ENCODE measurements at regions not wholly inside any gene's neighbourhood (a gene's known extent, or its start where the extent isn't known, plus 50 kb on each side); places are given as distances from the start of the nearest gene placed in this dataset.

- H3K4me2 ChIP-seq (ENCODE audit: low read length, poor library complexity, severe bottlenecking), result no peak overlapping the region
- WGBS, result 95% methylated on average over 3 of the region's 3 CpGs
- H3K4me3 ChIP-seq (ENCODE audit: insufficient read depth in 1 of 2, low read depth in 1 of 2, low read length in 2 of 2), result no peak overlapping the region
- no peaks in the 10 kb centered on the region for H3K4me1 ChIP-seq (ENCODE audit: control insufficient read depth, insufficient read depth, low read depth, low read length)
- no peak overlapping the region for H2BK5ac ChIP-seq (ENCODE audit: low read depth, low read length, poor library complexity, severe bottlenecking)
- H4K91ac ChIP-seq (ENCODE audit: low read length), result no peak overlapping the region
- H3K23ac ChIP-seq (ENCODE audit: low read length in 2 of 2), result no peak overlapping the region
- no peaks in the 10 kb centered on the region for H3K9me3 ChIP-seq (ENCODE audit: control insufficient read depth, low read length)
- DNase-seq, result no peak
- H3K27me3 ChIP-seq (ENCODE audit: control insufficient read depth in 1 of 2, insufficient read depth in 1 of 2, low read length in 2 of 2), result no peaks in the 10 kb centered on the region
- H2BK12ac ChIP-seq (ENCODE audit: low read length in 2 of 2), result no peak overlapping the region
- H3K36me3 ChIP-seq (ENCODE audit: control insufficient read depth in 1 of 2, insufficient read depth in 2 of 2, low read depth in 1 of 2, low read length in 2 of 2), result no peaks in the 10 kb centered on the region
- no peak overlapping the region for H4K8ac ChIP-seq (ENCODE audit: low read length)
- H3K9ac ChIP-seq (ENCODE audit: low read length), result no peak overlapping the region
- H3K4ac ChIP-seq (ENCODE audit: low read depth in 1 of 2, low read length in 2 of 2), result no peak overlapping the region
- no peak overlapping the region for H3K18ac ChIP-seq (ENCODE audit: low read depth in 1 of 2, low read length in 2 of 2)
- H3K79me1 ChIP-seq (replicated peaks; ENCODE audit: low read length, poor library complexity, severe bottlenecking), result no peaks in the 10 kb centered on the region
- no peak overlapping the region for H2BK15ac ChIP-seq (ENCODE audit: low read depth, poor library complexity, severe bottlenecking)
- no peak overlapping the region for H2BK120ac ChIP-seq (ENCODE audit: low read depth, low read length)
- no peak overlapping the region for H2AFZ ChIP-seq (ENCODE audit: low read depth, low read length)
- H3K27ac ChIP-seq (ENCODE audit: low read length, poor library complexity, severe bottlenecking), result no peak overlapping the region
- H2AK5ac ChIP-seq (ENCODE audit: low read length, severe bottlenecking), result no peak overlapping the region
- no peak overlapping the region for H3K14ac ChIP-seq (ENCODE audit: low read length in 2 of 2)
Observed at GRCh38 chr1:87778896-87779295, 450.2 kb downstream of the LMO4 start.

- Histone ChIP-seq H2AK5ac (ENCODE audit: low read length, severe bottlenecking) (no peak overlapping the region), H2BK120ac (ENCODE audit: low read depth, low read length) (no peak overlapping the region), H2BK15ac (ENCODE audit: low read depth, poor library complexity, severe bottlenecking) (no peak overlapping the region), H4K91ac (ENCODE audit: low read length) (no peak overlapping the region), H3K4me2 (ENCODE audit: low read length, poor library complexity, severe bottlenecking) (no peak overlapping the region), H3K4me1 (ENCODE audit: control insufficient read depth, insufficient read depth, low read depth, low read length) (no peaks in the 10 kb centered on the region), H3K14ac (ENCODE audit: low read length in 2 of 2) (no peak overlapping the region), H3K23ac (ENCODE audit: low read length in 2 of 2) (no peak overlapping the region), H3K9me3 (ENCODE audit: control insufficient read depth, low read length) (no peaks in the 10 kb centered on the region), H2AFZ (ENCODE audit: low read depth, low read length) (no peak overlapping the region), H3K18ac (ENCODE audit: low read depth in 1 of 2, low read length in 2 of 2) (no peak overlapping the region), H3K9ac (ENCODE audit: low read length) (no peak overlapping the region), H3K4ac (ENCODE audit: low read depth in 1 of 2, low read length in 2 of 2) (no peak overlapping the region), H3K36me3 (ENCODE audit: control insufficient read depth in 1 of 2, insufficient read depth in 2 of 2, low read depth in 1 of 2, low read length in 2 of 2) (no peaks in the 10 kb centered on the region), H2BK12ac (ENCODE audit: low read length in 2 of 2) (no peak overlapping the region), H2BK5ac (ENCODE audit: low read depth, low read length, poor library complexity, severe bottlenecking) (no peak overlapping the region), H3K27ac (ENCODE audit: low read length, poor library complexity, severe bottlenecking) (no peak overlapping the region), H3K4me3 (ENCODE audit: insufficient read depth in 1 of 2, low read depth in 1 of 2, low read length in 2 of 2) (no peak overlapping the region), H4K8ac (ENCODE audit: low read length) (no peak overlapping the region), H3K27me3 (ENCODE audit: control insufficient read depth in 1 of 2, insufficient read depth in 1 of 2, low read length in 2 of 2) (no peaks in the 10 kb centered on the region), H3K79me1 (replicated peaks; ENCODE audit: low read length, poor library complexity, severe bottlenecking) (no peaks in the 10 kb centered on the region)
- 83% methylated on average over 1 of the region's 1 CpG for WGBS
- no peak for DNase-seq
Observed at GRCh38 chr1:87781554-87781953, 452.9 kb downstream of the LMO4 start.

GRCh38 chr1:87783315-87783714, 454.6 kb downstream of the LMO4 start:
- H2BK5ac ChIP-seq (ENCODE audit: low read depth, low read length, poor library complexity, severe bottlenecking), result no peak overlapping the region
- no peak overlapping the region for H2BK120ac ChIP-seq (ENCODE audit: low read depth, low read length)
- no peak overlapping the region for H4K8ac ChIP-seq (ENCODE audit: low read length)
- H3K9me3 ChIP-seq (ENCODE audit: control insufficient read depth, low read length), result no peaks in the 10 kb centered on the region
- H2AFZ ChIP-seq (ENCODE audit: low read depth, low read length), result no peak overlapping the region
- H3K27me3 ChIP-seq (ENCODE audit: control insufficient read depth in 1 of 2, insufficient read depth in 1 of 2, low read length in 2 of 2), result no peaks in the 10 kb centered on the region
- peaks cover 4% of the 10 kb centered on the region for H3K4me1 ChIP-seq (ENCODE audit: control insufficient read depth, insufficient read depth, low read depth, low read length)
- H3K79me1 ChIP-seq (replicated peaks; ENCODE audit: low read length, poor library complexity, severe bottlenecking), result no peaks in the 10 kb centered on the region
- no peak overlapping the region for H2BK15ac ChIP-seq (ENCODE audit: low read depth, poor library complexity, severe bottlenecking)
- H3K23ac ChIP-seq (ENCODE audit: low read length in 2 of 2), result no peak overlapping the region
- no peak overlapping the region for H3K4me2 ChIP-seq (ENCODE audit: low read length, poor library complexity, severe bottlenecking)
- no peak overlapping the region for H3K4ac ChIP-seq (ENCODE audit: low read depth in 1 of 2, low read length in 2 of 2)
- no peak overlapping the region for H3K9ac ChIP-seq (ENCODE audit: low read length)
- no peak overlapping the region for H3K4me3 ChIP-seq (ENCODE audit: insufficient read depth in 1 of 2, low read depth in 1 of 2, low read length in 2 of 2)
- no peak overlapping the region for H2AK5ac ChIP-seq (ENCODE audit: low read length, severe bottlenecking)
- no peak overlapping the region for H2BK12ac ChIP-seq (ENCODE audit: low read length in 2 of 2)
- no peak for DNase-seq
- H3K36me3 ChIP-seq (ENCODE audit: control insufficient read depth in 1 of 2, insufficient read depth in 2 of 2, low read depth in 1 of 2, low read length in 2 of 2), result no peaks in the 10 kb centered on the region
- no peak overlapping the region for H4K91ac ChIP-seq (ENCODE audit: low read length)
- no CpG with 5 or more reads among the region's 2 CpGs for WGBS
- no peak overlapping the region for H3K14ac ChIP-seq (ENCODE audit: low read length in 2 of 2)
- H3K27ac ChIP-seq (ENCODE audit: low read length, poor library complexity, severe bottlenecking), result no peak overlapping the region
- no peak overlapping the region for H3K18ac ChIP-seq (ENCODE audit: low read depth in 1 of 2, low read length in 2 of 2)

- H3K27ac ChIP-seq (ENCODE audit: low read length, poor library complexity, severe bottlenecking), result no peak overlapping the region
- H3K79me1 ChIP-seq (replicated peaks; ENCODE audit: low read length, poor library complexity, severe bottlenecking), result no peaks in the 10 kb centered on the region
- no peak overlapping the region for H4K8ac ChIP-seq (ENCODE audit: low read length)
- no peak overlapping the region for H2BK120ac ChIP-seq (ENCODE audit: low read depth, low read length)
- no peak overlapping the region for H3K4me2 ChIP-seq (ENCODE audit: low read length, poor library complexity, severe bottlenecking)
- no peak overlapping the region for H2BK12ac ChIP-seq (ENCODE audit: low read length in 2 of 2)
- H3K9ac ChIP-seq (ENCODE audit: low read length), result no peak overlapping the region
- WGBS, result 88% methylated on average over 1 of the region's 1 CpG
- DNase-seq, result no peak
- H3K4me3 ChIP-seq (ENCODE audit: insufficient read depth in 1 of 2, low read depth in 1 of 2, low read length in 2 of 2), result no peak overlapping the region
- no peak overlapping the region for H3K18ac ChIP-seq (ENCODE audit: low read depth in 1 of 2, low read length in 2 of 2)
- peaks cover 4% of the 10 kb centered on the region for H3K4me1 ChIP-seq (ENCODE audit: control insufficient read depth, insufficient read depth, low read depth, low read length)
- H4K91ac ChIP-seq (ENCODE audit: low read length), result no peak overlapping the region
- H3K36me3 ChIP-seq (ENCODE audit: control insufficient read depth in 1 of 2, insufficient read depth in 2 of 2, low read depth in 1 of 2, low read length in 2 of 2), result no peaks in the 10 kb centered on the region
- no peak overlapping the region for H2BK5ac ChIP-seq (ENCODE audit: low read depth, low read length, poor library complexity, severe bottlenecking)
- H2AFZ ChIP-seq (ENCODE audit: low read depth, low read length), result no peak overlapping the region
- no peak overlapping the region for H2AK5ac ChIP-seq (ENCODE audit: low read length, severe bottlenecking)
- H3K14ac ChIP-seq (ENCODE audit: low read length in 2 of 2), result no peak overlapping the region
- no peaks in the 10 kb centered on the region for H3K27me3 ChIP-seq (ENCODE audit: control insufficient read depth in 1 of 2, insufficient read depth in 1 of 2, low read length in 2 of 2)
- H3K9me3 ChIP-seq (ENCODE audit: control insufficient read depth, low read length), result no peaks in the 10 kb centered on the region
- H3K4ac ChIP-seq (ENCODE audit: low read depth in 1 of 2, low read length in 2 of 2), result no peak overlapping the region
- H3K23ac ChIP-seq (ENCODE audit: low read length in 2 of 2), result no peak overlapping the region
- H2BK15ac ChIP-seq (ENCODE audit: low read depth, poor library complexity, severe bottlenecking), result no peak overlapping the region
Observed at GRCh38 chr1:87785386-87785785, 456.7 kb downstream of the LMO4 start.
